ENCODE measurements at regions not wholly inside any gene's neighbourhood (a gene's known extent, or its start where the extent isn't known, plus 50 kb on each side); places are given as distances from the start of the nearest gene placed in this dataset.

DNA sequence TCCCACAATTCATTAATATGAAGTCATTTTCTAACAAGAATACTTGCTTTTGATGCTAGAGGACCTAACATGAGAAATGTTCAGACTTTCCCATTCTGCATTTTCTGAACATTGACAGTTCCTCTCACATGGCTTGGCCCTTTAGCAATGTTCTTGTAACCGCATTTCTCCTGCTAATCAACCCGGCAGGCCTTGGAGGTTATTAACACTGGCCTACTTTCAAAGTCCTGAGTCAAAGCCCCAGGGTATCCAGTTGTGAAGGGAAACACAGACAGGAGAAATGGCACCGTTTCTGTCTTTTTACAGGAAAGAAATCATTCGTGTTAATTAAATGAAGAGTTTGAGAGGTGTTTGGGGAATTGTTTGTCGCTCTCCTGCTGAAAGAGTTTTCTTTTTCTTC lies 446.5 kb upstream of the MIS18BP1 start:
- Histone ChIP-seq H2BK15ac (ENCODE audit: low read depth, low read length) (no peak overlapping the region), H3K9me1 (ENCODE audit: insufficient read depth, low read length) (no peaks in the 10 kb centered on the region), H3K79me1 (ENCODE audit: low read depth in 1 of 2, low read length in 2 of 2) (no peaks in the 10 kb centered on the region), H3K23ac (ENCODE audit: low read depth, low read length) (no peak overlapping the region), H3K56ac (ENCODE audit: extremely low read depth, insufficient read depth, low read length) (no peak overlapping the region), H4K20me1 (ENCODE audit: insufficient read depth, low read length) (no peaks in the 10 kb centered on the region), H2AK9ac (replicated peaks; ENCODE audit: low read depth, low read length, poor library complexity) (no peak overlapping the region), H3K9me3 (ENCODE audit: control insufficient read depth, insufficient read depth, low read length) (peaks cover 2% of the 10 kb centered on the region; the same call in 1 of the 2 replicates), H3K27me3 (ENCODE audit: control insufficient read depth, insufficient read depth, low read length) (no peaks in the 10 kb centered on the region), H4K8ac (ENCODE audit: low read depth in 2 of 2, low read length in 2 of 2) (no peak overlapping the region), H4K5ac (ENCODE audit: low read depth, low read length) (no peak overlapping the region), H3K4me1 (ENCODE audit: control insufficient read depth, insufficient read depth, low read length) (no peaks in the 10 kb centered on the region), H3K14ac (replicated peaks; ENCODE audit: low read depth, low read length) (no peak overlapping the region), H3K4me2 (ENCODE audit: low read depth, low read length) (no peak overlapping the region), H3K27ac (ENCODE audit: insufficient read depth, low read length) (no peak overlapping the region), H2AK5ac (ENCODE audit: low read depth, low read length) (no peak overlapping the region), H2BK120ac (ENCODE audit: low read depth, low read length) (no peak overlapping the region), H3K9ac (ENCODE audit: low read depth, low read length) (no peak overlapping the region), H3K4ac (ENCODE audit: low read depth, low read length) (no peak overlapping the region), H4K91ac (ENCODE audit: insufficient read depth, low read depth, low read length) (no peak overlapping the region), H2BK5ac (ENCODE audit: low read depth, low read length, poor library complexity, severe bottlenecking) (no peak overlapping the region), H2BK20ac (ENCODE audit: low read depth, low read length) (no peak overlapping the region), H2AFZ (replicated peaks; ENCODE audit: low read length, poor library complexity) (no peak overlapping the region), H3K18ac (ENCODE audit: low read depth, low read length) (no peak overlapping the region), H3K36me3 (ENCODE audit: control insufficient read depth, insufficient read depth, low read length) (no peaks in the 10 kb centered on the region), H3K4me3 (ENCODE audit: insufficient read depth, low read depth, low read length) (no peak overlapping the region)
- DNase-seq: no peak
- POLR2A ChIA-PET (ENCODE audit: unreplicated experiment): no interaction called here
- CTCF ChIA-PET: no interaction called here
- intact Hi-C loops (cut with micrococcal nuclease): no loop called here
- dilution Hi-C loops (cut with HindIII; ENCODE audit: low sequenced_read_pairs, unreplicated experiment): no loop called here
- ATAC-seq (ENCODE audit: low read depth): no peak
- in situ Hi-C loops (cut with MboI; ENCODE audit: low sequenced_read_pairs): no loop called here
- TF ChIP-seq MAFK (IDR thresholded peaks at IDR 0.05; ENCODE audit: low read depth, low read length) (no peak), RAD21 (IDR thresholded peaks at IDR 0.05; ENCODE audit: low read length) (no peak), BHLHE40 (IDR thresholded peaks at IDR 0.05; ENCODE audit: low read depth, low read length) (no peak), CHD1 (IDR thresholded peaks at IDR 0.05; ENCODE audit: low read depth, low read length) (no peak), SMC3 (IDR thresholded peaks at IDR 0.05; ENCODE audit: low read depth, low read length) (no peak), MXI1 (IDR thresholded peaks at IDR 0.05; ENCODE audit: borderline replicate concordance, low read depth, low read length) (no peak), POLR2A (IDR thresholded peaks at IDR 0.05; ENCODE audit: low read depth, low read length) (no peak), MAZ (IDR thresholded peaks at IDR 0.05; ENCODE audit: borderline replicate concordance, low read depth, low read length) (no peak), RCOR1 (IDR thresholded peaks at IDR 0.05; ENCODE audit: insufficient replicate concordance, low read length) (no peak)
- TF ChIP-seq, protein P1, sequence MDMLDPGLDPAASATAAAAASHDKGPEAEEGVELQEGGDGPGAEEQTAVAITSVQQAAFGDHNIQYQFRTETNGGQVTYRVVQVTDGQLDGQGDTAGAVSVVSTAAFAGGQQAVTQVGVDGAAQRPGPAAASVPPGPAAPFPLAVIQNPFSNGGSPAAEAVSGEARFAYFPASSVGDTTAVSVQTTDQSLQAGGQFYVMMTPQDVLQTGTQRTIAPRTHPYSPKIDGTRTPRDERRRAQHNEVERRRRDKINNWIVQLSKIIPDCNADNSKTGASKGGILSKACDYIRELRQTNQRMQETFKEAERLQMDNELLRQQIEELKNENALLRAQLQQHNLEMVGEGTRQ (IDR thresholded peaks at IDR 0.05; ENCODE audit: low read depth, low read length): no peak
- 50% methylated on average over 1 of the region's 5 CpGs; no CpG with 5 or more reads in 1 of the 2 experiments for WGBS, 2 experiments (ENCODE audit: extremely low coverage in 2 of 2, insufficient read length in 1 of 2)
- no TSS peak for BruUV-seq (replicated peaks)
